Sigmoid colon (tissue), 4 donors: ENCODE measurements at regions not wholly inside any gene's neighbourhood (a gene's known extent, or its start where the extent isn't known, plus 50 kb on each side); places are given as distances from the start of the nearest gene placed in this dataset.

ENCODE experiments used
- CTCF ChIP-seq, 4 experiments: fragments of 450-650 bp in 3 of 4; fragments of 200-600 bp in 1 of 4; IDR thresholded peaks; one replicate each; pipeline ENCODE4 v1.5.1; 2016 to 2019; ENCODE audit warnings: antibody characterized with exemption in 4 of 4, mild to moderate bottlenecking in 3 of 4, moderate library complexity in 2 of 4
- EP300 ChIP-seq, 4 donors: sonication (generic); formaldehyde crosslinking; IDR thresholded peaks; one replicate each; pipeline ENCODE4 v1.6.1; 2017; ENCODE audit warnings: antibody characterized with exemption in 4 of 4
- POLR2A ChIP-seq, 2 donors: fragments of 450-650 bp; IDR thresholded peaks; one replicate each; pipeline ENCODE4 v1.6.1; 2016; ENCODE audit warnings: antibody characterized with exemption in 2 of 2, mild to moderate bottlenecking in 2 of 2, moderate library complexity in 2 of 2

GRCh38 chr13:85742355-85742754 is 56.9 kb downstream of the SLITRK6 start:
- TF ChIP-seq CTCF (IDR thresholded peaks at IDR 0.05) = no peak
- no peak for TF ChIP-seq POLR2A (IDR thresholded peaks at IDR 0.05)
- no peak for TF ChIP-seq EP300 (IDR thresholded peaks at IDR 0.05)
